ENCODE measurements at regions not wholly inside any gene's neighbourhood (a gene's known extent, or its start where the extent isn't known, plus 50 kb on each side); places are given as distances from the start of the nearest gene placed in this dataset.

DNA sequence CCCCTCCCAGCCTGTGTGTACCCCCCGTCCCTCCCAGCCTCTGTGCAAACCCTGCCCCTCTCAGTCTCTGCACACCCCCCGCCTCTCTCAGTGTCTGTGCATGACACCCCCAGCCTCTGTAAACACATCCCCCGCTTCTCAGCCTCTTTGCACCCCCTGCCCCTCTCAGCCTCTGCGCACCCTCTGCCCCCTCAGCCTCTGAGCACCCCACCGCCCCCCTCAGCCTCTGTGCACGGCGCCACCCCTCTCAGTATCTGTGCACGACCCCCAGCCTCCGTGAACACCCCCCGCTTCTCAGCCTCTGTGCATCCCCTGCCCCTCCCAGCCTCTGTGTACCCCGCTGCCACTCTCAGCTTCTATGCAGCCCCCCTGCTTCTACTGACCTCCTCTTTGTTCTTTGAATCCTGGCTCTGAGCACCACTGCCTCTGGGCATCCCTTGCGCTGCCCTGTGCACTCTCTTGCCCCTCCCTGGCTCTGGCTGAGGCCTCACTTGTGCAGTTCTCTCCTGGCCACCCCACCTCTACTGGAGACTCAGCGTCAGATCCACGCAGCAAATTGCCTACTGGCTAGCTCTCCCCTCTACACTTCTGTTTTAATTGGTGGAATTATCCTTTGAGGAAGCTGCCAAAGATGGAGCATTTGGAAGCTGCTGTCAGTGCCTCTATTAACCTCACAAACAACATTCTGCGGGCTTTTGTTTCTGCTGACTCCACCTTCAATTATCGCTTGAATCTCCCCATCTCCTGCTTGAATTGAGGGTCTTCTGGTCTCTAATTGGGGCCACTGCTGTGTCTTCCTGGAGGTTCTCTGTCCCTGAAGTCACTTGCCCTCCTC lies 838.6 kb downstream of the TBC1D22A start:
- DNase-seq = no peak

- no peak for DNase-seq
These were observed 837.8 kb downstream of the TBC1D22A start for GRCh38 chr22:47600281-47600680.

- no peak for DNase-seq
These were observed 837.3 kb downstream of the TBC1D22A start for GRCh38 chr22:47599753-47600152.

DNA sequence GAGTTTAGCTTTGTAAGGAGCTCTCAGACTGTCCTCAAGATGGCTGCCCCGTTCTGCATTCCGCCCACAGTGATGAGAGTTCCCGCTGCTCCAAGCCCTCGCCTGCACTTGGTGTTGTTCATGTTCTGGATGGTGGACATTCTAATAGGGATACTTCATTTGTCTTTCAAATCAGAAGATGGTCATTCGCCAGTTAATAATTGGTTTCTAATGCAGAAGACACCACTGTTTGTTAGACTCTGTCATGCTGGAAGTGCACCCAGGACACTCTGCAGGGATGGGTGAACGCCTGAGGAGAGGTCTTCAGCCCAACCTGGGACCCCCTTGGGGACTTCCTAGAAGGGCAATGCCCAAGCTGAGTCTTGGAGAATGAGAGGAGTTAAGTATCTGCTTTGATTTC lies 836.4 kb downstream of the TBC1D22A start:
- DNase-seq = no peak

DNA sequence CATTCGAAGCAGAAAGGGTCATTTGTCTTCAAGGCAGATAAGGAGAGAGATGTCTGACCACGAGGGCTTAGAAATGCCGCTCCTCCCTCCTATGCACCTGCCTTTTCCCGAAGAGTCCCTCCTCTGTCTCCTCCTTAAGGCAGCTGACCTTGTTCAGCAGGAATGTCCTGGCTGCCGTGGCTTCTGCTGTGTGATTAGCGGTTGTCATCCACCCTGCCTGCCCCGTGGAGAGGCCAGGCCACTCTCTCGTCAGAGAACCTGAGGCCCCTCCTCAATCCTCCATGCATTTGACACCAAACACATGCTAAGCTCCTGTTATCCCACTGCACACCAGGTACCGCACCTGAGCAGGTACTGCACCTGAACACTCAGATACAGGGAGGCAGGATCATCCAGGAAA lies 834.6 kb downstream of the TBC1D22A start:
- DNase-seq = no peak

DNA sequence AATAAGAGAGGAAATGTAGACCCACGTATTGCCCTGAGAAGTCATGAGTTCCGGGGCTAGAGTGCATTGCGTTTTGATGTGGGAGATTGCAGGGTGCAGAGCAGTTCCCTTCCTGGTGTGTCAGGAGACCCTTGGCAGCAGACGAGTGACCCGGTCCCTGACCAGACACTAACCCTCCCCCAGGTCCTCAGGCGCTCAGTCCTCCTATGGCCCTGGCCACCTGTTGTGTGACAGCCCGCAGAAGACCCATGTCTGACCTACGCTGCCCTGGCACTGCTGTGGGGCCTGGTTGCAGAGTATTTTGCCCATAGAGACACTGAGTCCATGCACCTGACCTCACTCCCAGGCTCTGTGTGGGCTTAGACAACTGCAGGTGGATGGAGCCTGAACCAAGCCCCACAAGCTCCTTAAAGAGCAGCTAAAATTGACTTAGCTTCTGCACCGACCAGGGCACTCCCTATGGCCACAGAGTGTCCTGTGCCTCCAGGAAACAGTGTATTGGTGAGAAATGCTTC lies 833.8 kb downstream of the TBC1D22A start:
- no peak for DNase-seq

- DNase-seq = no peak
These were observed 832.5 kb downstream of the TBC1D22A start for GRCh38 chr22:47594836-47595521.

- no peak for DNase-seq
These were observed 831.5 kb downstream of the TBC1D22A start for GRCh38 chr22:47593911-47594311.

DNA sequence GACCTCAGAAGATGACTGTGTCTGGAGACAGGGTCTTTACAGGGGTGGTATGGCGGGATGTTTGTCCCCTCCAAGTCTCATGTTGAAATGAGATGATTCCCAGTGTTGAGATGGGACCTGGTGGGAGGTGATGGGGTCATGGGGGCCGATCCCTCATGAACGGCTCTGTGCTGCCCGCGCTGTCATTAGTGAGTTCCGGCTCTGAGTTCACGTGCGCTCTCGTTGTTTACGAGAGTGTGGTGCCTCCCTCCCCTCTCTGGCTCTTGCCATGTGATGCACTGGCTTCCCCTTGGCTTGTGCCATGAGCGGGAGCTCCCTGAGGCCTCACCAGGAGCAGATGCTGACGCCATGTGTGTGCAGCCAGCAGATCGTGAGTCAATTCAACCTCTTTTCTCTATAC lies 830.8 kb downstream of the TBC1D22A start:
- no peak for DNase-seq

GRCh38 chr22:47592791-47593190 lies 830.3 kb downstream of the TBC1D22A start:
- DNase-seq = no peak

- DNase-seq = no peak
These were observed 829.3 kb downstream of the TBC1D22A start for GRCh38 chr22:47591709-47592108.

GRCh38 chr22:47591016-47591415 lies 828.6 kb downstream of the TBC1D22A start:
- DNase-seq = no peak

DNA sequence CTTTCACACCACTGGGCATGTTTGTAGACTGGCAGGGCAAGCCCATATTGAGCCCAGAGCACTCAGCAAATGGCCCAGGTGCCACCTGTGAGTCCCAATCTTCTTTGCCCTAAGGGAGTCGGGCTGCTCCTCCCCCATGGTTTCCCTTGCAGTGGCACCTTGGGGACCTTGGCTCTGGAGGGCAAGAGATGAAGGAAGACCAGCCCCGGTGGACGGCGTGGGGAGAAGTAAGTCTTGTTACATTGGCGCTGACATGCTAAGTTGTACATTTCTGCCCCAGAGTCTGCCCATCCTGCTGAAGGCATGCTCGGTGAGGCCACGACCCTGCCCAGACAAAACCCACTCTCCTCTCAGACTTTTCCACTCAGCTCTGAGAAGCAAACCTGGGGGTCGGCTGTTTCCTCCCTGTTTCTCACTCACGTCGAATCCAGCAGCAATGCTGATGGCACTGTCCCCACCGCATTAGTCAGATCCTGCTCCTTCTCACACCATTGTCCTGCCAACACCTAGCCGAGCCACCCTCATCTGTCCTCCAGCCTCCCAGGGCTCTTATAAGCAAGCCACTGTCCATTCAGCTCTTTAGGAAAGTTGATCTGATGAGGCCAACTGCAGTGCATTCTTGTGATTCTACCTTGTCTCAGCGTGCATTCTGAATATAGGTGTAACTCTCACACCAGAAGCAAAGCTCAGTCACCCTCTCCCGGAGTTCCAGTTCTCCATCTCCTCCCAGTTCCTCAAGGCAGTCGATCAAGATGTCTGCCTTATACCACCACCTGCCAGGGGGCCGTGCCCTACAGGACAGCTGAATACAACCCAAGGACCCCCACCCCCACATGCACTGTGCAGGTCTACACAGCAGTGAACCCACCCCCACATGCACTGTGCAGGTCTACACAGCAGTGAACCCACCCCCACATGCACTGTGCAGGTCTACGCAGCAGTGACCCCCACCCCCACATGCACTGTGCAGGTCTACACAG lies 827.1 kb downstream of the TBC1D22A start:
- DNase-seq = no peak

GRCh38 chr22:47588578-47588960 lies 826.1 kb downstream of the TBC1D22A start:
- DNase-seq = no peak

GRCh38 chr22:47587861-47588577 lies 825.6 kb downstream of the TBC1D22A start:
- DNase-seq = no peak

GRCh38 chr22:47587361-47587760 lies 824.9 kb downstream of the TBC1D22A start:
- no peak for DNase-seq

GRCh38 chr22:47586946-47587345 lies 824.5 kb downstream of the TBC1D22A start:
- DNase-seq = no peak

DNA sequence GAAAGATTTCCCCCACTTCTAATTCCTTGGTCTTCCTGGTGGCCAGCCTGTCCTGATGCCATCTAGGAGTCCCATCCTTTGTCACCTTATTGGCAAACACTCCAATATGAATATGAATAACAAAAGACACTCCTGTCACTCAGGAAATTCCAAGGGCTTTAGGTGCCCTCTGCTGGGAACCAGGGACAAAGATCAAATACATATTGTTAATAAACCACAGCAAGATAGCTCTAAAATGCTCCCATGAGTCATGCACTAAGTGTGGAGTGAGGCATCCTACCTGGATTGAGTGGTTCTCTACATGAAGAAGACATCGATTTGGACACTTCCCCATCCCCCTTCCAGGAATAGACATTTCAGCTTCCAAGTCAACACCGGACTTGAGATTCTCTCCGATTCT lies 823.6 kb downstream of the TBC1D22A start:
- DNase-seq = no peak

DNA sequence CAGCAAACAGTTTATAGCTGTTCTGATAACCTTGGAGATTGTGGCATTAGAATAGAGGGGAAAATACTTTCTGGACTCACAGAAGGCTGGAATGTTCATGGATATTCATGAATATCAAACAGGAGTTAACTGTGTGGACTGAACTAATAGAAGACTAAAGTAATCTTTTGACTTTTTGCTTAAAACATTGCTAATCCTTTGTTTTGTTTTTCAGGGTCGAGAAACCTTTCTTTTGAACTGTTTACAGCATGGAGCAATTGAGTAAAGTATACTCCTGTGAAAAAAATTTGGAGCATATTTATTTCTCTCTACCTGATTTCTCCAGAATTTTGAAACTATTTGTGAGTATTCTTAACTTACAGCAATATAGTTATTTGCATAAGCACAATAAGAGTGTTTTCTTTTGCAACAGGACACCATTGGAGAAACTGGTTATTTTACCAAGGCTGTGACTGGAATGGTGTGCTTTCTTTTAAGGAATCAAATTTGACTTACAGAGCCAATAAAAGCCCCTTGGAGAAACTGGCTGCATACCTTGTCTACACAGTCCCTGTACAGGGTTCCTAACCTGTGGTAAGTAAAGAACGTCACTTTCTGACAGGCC lies 821.6 kb downstream of the TBC1D22A start:
- no peak for DNase-seq

DNA sequence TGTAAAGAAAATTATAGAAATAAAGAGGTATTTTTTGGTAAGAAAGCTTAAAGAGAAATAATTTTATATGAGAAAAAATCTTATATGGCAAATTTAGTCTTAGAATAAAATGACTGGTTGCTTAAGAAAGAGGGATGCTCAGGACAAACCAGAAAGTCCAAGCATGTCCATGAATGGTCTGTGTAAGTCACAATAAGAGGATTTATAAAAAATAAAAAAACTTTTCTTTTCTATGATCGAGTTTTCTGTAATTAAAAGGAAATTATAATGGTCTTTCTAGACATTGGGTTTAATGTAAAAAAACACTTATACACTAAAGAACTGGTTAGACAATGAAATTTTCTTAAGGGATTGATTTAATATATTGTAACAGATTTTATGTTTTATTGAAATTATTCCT lies 819.6 kb downstream of the TBC1D22A start:
- DNase-seq = no peak

- DNase-seq = no peak
These were observed 817.7 kb downstream of the TBC1D22A start for GRCh38 chr22:47580121-47580520.

DNA sequence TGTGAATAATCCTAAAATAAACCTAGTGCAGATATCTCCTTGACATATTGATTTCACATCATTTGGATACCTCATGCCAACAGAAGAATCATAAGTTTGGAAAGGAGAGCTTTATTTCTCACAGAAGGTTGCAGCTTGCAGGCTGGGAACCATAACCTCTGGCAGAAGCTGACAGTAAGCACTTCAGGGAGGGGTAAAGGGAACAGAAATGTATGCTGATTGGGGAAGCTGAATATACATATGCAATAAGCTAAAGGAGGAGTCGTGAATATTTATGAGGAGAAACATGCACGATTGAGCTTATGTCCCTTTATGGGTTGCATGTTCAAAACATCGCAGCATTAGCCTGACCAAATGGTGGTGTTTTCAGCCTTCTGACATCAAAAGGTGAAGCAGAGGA lies 814.5 kb downstream of the TBC1D22A start:
- DNase-seq = no peak
